ENCODE measurements at regions not wholly inside any gene's neighbourhood (a gene's known extent, or its start where the extent isn't known, plus 50 kb on each side); places are given as distances from the start of the nearest gene placed in this dataset.

GRCh38 chr3:31172336-31172735 is 277.9 kb upstream of the GADL1 start:
- no peak overlapping the region for H3K4me3 ChIP-seq (ENCODE audit: low read depth, low read length)
- H3K36me3 ChIP-seq (ENCODE audit: control insufficient read depth, insufficient read depth, low read length): no peaks in the 10 kb centered on the region
- DNase-seq (ENCODE audit: low read depth) (no peak), FAIRE-seq (no peak)
- TF ChIP-seq, protein P1, sequence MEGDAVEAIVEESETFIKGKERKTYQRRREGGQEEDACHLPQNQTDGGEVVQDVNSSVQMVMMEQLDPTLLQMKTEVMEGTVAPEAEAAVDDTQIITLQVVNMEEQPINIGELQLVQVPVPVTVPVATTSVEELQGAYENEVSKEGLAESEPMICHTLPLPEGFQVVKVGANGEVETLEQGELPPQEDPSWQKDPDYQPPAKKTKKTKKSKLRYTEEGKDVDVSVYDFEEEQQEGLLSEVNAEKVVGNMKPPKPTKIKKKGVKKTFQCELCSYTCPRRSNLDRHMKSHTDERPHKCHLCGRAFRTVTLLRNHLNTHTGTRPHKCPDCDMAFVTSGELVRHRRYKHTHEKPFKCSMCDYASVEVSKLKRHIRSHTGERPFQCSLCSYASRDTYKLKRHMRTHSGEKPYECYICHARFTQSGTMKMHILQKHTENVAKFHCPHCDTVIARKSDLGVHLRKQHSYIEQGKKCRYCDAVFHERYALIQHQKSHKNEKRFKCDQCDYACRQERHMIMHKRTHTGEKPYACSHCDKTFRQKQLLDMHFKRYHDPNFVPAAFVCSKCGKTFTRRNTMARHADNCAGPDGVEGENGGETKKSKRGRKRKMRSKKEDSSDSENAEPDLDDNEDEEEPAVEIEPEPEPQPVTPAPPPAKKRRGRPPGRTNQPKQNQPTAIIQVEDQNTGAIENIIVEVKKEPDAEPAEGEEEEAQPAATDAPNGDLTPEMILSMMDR (IDR thresholded peaks at IDR 0.05; ENCODE audit: insufficient read depth, low read length, severe bottlenecking): no peak
- no peaks in the 10 kb centered on the region for H3K27me3 ChIP-seq (ENCODE audit: control insufficient read depth, insufficient read depth, low read length)

- DNase-seq (ENCODE audit: low read depth) (no peak), FAIRE-seq (no peak)
- no peaks in the 10 kb centered on the region for H3K36me3 ChIP-seq (ENCODE audit: control insufficient read depth, insufficient read depth, low read length)
- TF ChIP-seq, protein P1 (IDR thresholded peaks at IDR 0.05; ENCODE audit: insufficient read depth, low read length, severe bottlenecking): no peak
- H3K4me3 ChIP-seq (ENCODE audit: low read depth, low read length): no peak overlapping the region
- no peaks in the 10 kb centered on the region for H3K27me3 ChIP-seq (ENCODE audit: control insufficient read depth, insufficient read depth, low read length)
These were observed 278.8 kb upstream of the GADL1 start for GRCh38 chr3:31173118-31173718.

- DNase-seq (ENCODE audit: low read depth) (no peak), FAIRE-seq (no peak)
- H3K36me3 ChIP-seq (ENCODE audit: control insufficient read depth, insufficient read depth, low read length): no peaks in the 10 kb centered on the region
- TF ChIP-seq, protein P1 (IDR thresholded peaks at IDR 0.05; ENCODE audit: insufficient read depth, low read length, severe bottlenecking): no peak
- no peak overlapping the region for H3K4me3 ChIP-seq (ENCODE audit: low read depth, low read length)
- H3K27me3 ChIP-seq (ENCODE audit: control insufficient read depth, insufficient read depth, low read length): no peaks in the 10 kb centered on the region
These were observed 279.6 kb upstream of the GADL1 start for GRCh38 chr3:31174079-31174478.

DNA sequence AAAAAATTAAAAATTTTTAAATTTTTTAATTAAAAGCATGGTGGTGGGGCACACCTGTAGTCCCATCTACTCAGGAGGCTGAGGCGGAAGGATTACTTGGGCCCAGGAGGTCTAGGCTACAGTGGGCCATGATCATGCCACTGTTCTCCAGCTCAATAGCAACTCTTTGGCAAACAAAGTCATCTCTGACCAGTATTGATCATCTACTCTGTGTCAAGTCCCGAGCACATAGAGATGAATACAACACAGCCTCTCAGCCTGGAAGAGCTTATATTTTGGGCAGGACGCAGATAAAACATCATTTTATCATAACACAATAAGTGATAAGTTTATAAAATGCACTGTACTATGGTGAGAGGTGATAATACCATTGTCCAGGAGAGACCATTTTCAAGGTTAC is 281.6 kb upstream of the GADL1 start:
- Histone ChIP-seq H3K4me3 (ENCODE audit: low read depth, low read length) (no peak overlapping the region), H3K36me3 (ENCODE audit: control insufficient read depth, insufficient read depth, low read length) (no peaks in the 10 kb centered on the region), H3K27me3 (ENCODE audit: control insufficient read depth, insufficient read depth, low read length) (no peaks in the 10 kb centered on the region)
- FAIRE-seq (no peak), DNase-seq (ENCODE audit: low read depth) (no peak)
- TF ChIP-seq, protein P1 (IDR thresholded peaks at IDR 0.05; ENCODE audit: insufficient read depth, low read length, severe bottlenecking): no peak

GRCh38 chr3:31178467-31178866 is 284.0 kb upstream of the GADL1 start:
- Histone ChIP-seq H3K4me3 (ENCODE audit: low read depth, low read length) (no peak overlapping the region), H3K27me3 (ENCODE audit: control insufficient read depth, insufficient read depth, low read length) (no peaks in the 10 kb centered on the region), H3K36me3 (ENCODE audit: control insufficient read depth, insufficient read depth, low read length) (no peaks in the 10 kb centered on the region)
- no peak for DNase-seq (ENCODE audit: low read depth)
- no peak for FAIRE-seq
- TF ChIP-seq, protein P1 (IDR thresholded peaks at IDR 0.05; ENCODE audit: insufficient read depth, low read length, severe bottlenecking): no peak

DNA sequence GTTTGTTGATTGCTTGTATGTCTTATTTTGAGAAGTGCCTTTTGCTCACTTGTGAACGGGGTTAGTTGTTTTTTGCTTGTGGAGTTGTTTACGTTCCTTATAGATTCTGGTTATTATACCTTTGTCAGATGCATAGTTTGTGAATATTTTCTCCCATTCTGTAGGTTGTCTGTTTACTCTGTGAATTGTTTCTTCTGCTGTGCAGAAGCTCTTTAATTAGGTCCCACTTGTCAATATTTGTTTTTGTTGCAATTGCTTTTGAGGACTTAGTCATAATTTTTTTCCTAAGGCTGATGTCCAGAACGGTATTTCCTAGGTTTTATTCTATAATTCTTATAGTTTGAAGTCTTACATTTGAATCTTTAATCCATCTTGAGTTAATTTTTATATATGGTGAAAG is 285.3 kb upstream of the GADL1 start:
- FAIRE-seq: no peak
- Histone ChIP-seq H3K36me3 (ENCODE audit: control insufficient read depth, insufficient read depth, low read length) (no peaks in the 10 kb centered on the region), H3K4me3 (ENCODE audit: low read depth, low read length) (no peak overlapping the region), H3K27me3 (ENCODE audit: control insufficient read depth, insufficient read depth, low read length) (no peaks in the 10 kb centered on the region)
- DNase-seq (ENCODE audit: low read depth): no peak
- TF ChIP-seq, protein P1 (IDR thresholded peaks at IDR 0.05; ENCODE audit: insufficient read depth, low read length, severe bottlenecking): no peak

Measured in bronchial epithelial cell (primary cell).